GM23338 (cell line): ENCODE measurements at regions not wholly inside any gene's neighbourhood (a gene's known extent, or its start where the extent isn't known, plus 50 kb on each side); places are given as distances from the start of the nearest gene placed in this dataset. TPM values are rescaled to one million over a fixed set of nuclear protein-coding genes. Genes with fewer than 3 reads are reported as not detected.

ENCODE experiments used
- small RNA-seq: library from RNA; depleted of rRNA; stranded (forward); fragments of <200 nt; gene quantifications from one replicate; pipeline ENCODE3, GENCODE V24; 2014; ENCODE audit warnings: low replicate concordance

Small RNAs in the stretch of these regions (small RNA-seq; reads per million reads assigned to genes)
- gene UBBP5 = not detected
